K562 (cell line): ENCODE measurements at regions not wholly inside any gene's neighbourhood (a gene's known extent, or its start where the extent isn't known, plus 50 kb on each side); places are given as distances from the start of the nearest gene placed in this dataset.

Source experiments
- ATF7 ChIP-seq: fragments of 450-650 bp; IDR thresholded peaks from 2 replicates; pipeline ENCODE4 v1.7.1; 2014; ENCODE audit warnings: mild to moderate bottlenecking, moderate library complexity
- C11orf30 ChIP-seq: fragments of 450-650 bp; IDR thresholded peaks from 2 replicates; pipeline ENCODE4 v1.6.1; 2016; ENCODE audit warnings: low read depth, mild to moderate bottlenecking
- EP400 ChIP-seq: fragments of 450-650 bp; IDR thresholded peaks from 2 replicates; pipeline ENCODE4 v1.6.1; 2017; ENCODE audit warnings: antibody characterized with exemption, mild to moderate bottlenecking, moderate library complexity
- GATAD2A ChIP-seq: fragments of 450-650 bp; IDR thresholded peaks from 2 replicates; pipeline ENCODE4 v1.6.1; 2017
- GATAD2B ChIP-seq: fragments of 450-650 bp; IDR thresholded peaks from 2 replicates; pipeline ENCODE4 v1.6.1; 2017; ENCODE audit warnings: mild to moderate bottlenecking, borderline replicate concordance
- POLR2A ChIP-seq: fragments of 450-650 bp; conservative IDR thresholded peaks from 2 replicates; pipeline ENCODE4 v1.6.1; 2016
- POU5F1 ChIP-seq: fragments of 150-350 bp; IDR thresholded peaks from 2 replicates; pipeline ENCODE4 v1.6.1; 2014; ENCODE audit warnings: borderline replicate concordance, low read length, low read depth, mild to moderate bottlenecking; ENCODE audit not compliant: partially characterized antibody
- RAD21 ChIP-seq, 2 experiments: fragments of 250-450 bp in 1 of 2; fragments of 450-650 bp in 1 of 2; sonication (Bioruptor Pico) in 1 of 2; formaldehyde crosslinking in 1 of 2; IDR thresholded peaks in 1 of 2; conservative IDR thresholded peaks in 1 of 2; 2 replicates each; pipeline versions ENCODE4 v1.4.0 to v1.8.0; 2020 to 2022; ENCODE audit warnings: mild to moderate bottlenecking in 2 of 2, moderate library complexity in 1 of 2
- RBFOX2 ChIP-seq: fragments of 200-400 bp; formaldehyde crosslinking; IDR thresholded peaks from 2 replicates; pipeline ENCODE4 v1.6.1; 2017; ENCODE audit warnings: low read depth, mild to moderate bottlenecking, low read length, moderate library complexity
- SIN3B ChIP-seq: fragments of 450-650 bp; IDR thresholded peaks from 2 replicates; pipeline ENCODE4 v1.6.1; 2017; ENCODE audit warnings: low read depth, mild to moderate bottlenecking, moderate library complexity
- TBL1XR1 ChIP-seq, 2 experiments: IDR thresholded peaks; 2 replicates each; pipeline ENCODE4 v1.6.1; 2012; ENCODE audit warnings: improper control_type of control experiment in 2 of 2, low read length in 2 of 2, mild to moderate bottlenecking in 1 of 2
- ZFP30 ChIP-seq: fragments of 250-450 bp; sonication (Bioruptor Pico); IDR thresholded peaks from 2 replicates; pipeline ENCODE4 v1.8.0; 2022; ENCODE audit warnings: moderate library complexity, mild to moderate bottlenecking, inconsistent platforms, borderline replicate concordance
- ZFPM2 ChIP-seq: fragments of 250-450 bp; sonication (Bioruptor Pico); IDR thresholded peaks from 2 replicates; pipeline ENCODE4 v1.5.1; 2022; ENCODE audit warnings: mild to moderate bottlenecking
- ZNF174 ChIP-seq: fragments of 250-450 bp; sonication (Bioruptor Pico); IDR thresholded peaks from 2 replicates; pipeline ENCODE4 v1.4.0; 2020; ENCODE audit warnings: mild to moderate bottlenecking
- TF ChIP-seq, protein P1 (sequence below): sonication (generic); formaldehyde crosslinking; IDR thresholded peaks from 2 replicates; pipeline ENCODE4 v1.8.0; 2023; ENCODE audit warnings: mild to moderate bottlenecking, missing genetic modification reagents
- TF ChIP-seq, protein P2 (sequence below), 2 experiments: fragments of 450-650 bp; IDR thresholded peaks; 2 replicates each; pipeline ENCODE4 v1.6.1; 2018; ENCODE audit warnings: mild to moderate bottlenecking in 2 of 2, low read depth in 1 of 2; ENCODE audit not compliant: partially characterized antibody in 2 of 2
- TF ChIP-seq, protein P3 (sequence below): IDR thresholded peaks from 3 replicates; pipeline ENCODE4 v1.6.1; 2011; ENCODE audit warnings: borderline replicate concordance, mild to moderate bottlenecking; ENCODE audit not compliant: insufficient read length, insufficient read depth
- TF ChIP-seq, protein P4 (sequence below): fragments of 450-650 bp; formaldehyde crosslinking; IDR thresholded peaks from 2 replicates; pipeline ENCODE4 v1.4.0; 2022; ENCODE audit warnings: mild to moderate bottlenecking, moderate library complexity

DNA sequence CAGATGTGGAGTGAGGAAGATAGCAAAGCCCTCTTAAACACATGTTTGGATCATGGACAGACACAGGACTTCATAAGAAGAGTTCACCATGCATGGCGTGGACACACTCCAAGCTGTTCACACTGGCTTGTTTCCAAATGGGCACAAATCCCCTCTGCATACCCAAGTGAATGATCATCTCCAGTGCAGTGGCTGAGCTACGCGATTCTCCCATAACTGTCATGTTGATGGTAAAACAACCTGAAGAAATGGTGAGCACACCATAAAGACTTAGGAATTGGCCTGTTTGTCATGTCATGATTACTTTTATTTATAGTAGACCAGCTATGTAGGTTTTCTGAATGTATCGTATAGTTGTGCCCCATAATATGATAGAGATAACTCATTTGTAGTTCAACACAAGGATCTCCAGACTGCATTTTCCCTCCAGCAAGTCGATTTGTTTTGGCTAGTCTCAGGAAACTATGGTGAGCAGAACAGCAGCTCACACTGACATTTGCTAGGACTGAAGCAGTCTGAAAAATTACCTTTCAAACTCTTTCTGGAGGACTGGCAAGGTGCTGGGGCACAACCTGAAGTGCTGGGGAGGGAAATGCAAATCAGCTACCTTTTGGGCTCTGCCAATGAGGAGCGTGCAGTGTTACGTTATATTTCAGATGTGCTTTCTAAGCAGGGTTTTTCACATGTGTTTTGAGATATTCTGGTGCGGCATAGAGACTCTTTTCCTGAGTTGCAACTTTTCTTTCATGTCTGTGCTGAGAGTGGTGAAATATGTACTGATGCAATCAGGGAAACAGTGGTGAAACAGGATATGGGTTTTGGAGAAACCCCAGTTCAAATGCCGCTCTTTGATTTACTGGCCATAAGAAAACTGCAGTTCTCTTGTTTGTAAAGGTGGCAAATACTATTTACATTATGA is 629.6 kb upstream of the DPP6 start (continued):
- TF ChIP-seq, protein P1, sequence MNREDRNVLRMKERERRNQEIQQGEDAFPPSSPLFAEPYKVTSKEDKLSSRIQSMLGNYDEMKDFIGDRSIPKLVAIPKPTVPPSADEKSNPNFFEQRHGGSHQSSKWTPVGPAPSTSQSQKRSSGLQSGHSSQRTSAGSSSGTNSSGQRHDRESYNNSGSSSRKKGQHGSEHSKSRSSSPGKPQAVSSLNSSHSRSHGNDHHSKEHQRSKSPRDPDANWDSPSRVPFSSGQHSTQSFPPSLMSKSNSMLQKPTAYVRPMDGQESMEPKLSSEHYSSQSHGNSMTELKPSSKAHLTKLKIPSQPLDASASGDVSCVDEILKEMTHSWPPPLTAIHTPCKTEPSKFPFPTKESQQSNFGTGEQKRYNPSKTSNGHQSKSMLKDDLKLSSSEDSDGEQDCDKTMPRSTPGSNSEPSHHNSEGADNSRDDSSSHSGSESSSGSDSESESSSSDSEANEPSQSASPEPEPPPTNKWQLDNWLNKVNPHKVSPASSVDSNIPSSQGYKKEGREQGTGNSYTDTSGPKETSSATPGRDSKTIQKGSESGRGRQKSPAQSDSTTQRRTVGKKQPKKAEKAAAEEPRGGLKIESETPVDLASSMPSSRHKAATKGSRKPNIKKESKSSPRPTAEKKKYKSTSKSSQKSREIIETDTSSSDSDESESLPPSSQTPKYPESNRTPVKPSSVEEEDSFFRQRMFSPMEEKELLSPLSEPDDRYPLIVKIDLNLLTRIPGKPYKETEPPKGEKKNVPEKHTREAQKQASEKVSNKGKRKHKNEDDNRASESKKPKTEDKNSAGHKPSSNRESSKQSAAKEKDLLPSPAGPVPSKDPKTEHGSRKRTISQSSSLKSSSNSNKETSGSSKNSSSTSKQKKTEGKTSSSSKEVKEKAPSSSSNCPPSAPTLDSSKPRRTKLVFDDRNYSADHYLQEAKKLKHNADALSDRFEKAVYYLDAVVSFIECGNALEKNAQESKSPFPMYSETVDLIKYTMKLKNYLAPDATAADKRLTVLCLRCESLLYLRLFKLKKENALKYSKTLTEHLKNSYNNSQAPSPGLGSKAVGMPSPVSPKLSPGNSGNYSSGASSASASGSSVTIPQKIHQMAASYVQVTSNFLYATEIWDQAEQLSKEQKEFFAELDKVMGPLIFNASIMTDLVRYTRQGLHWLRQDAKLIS (CRISPR knock-in tag), result no peak
- TF ChIP-seq ZNF174 (CRISPR knock-in tag), result no peak
- peak; percentile 35; the same call in 1 of the 2 replicates for TF ChIP-seq RBFOX2
- TF ChIP-seq ZFPM2, result no peak
- peak; percentile 80 for TF ChIP-seq ATF7
- no peak for TF ChIP-seq GATAD2A
- TF ChIP-seq, protein P2, sequence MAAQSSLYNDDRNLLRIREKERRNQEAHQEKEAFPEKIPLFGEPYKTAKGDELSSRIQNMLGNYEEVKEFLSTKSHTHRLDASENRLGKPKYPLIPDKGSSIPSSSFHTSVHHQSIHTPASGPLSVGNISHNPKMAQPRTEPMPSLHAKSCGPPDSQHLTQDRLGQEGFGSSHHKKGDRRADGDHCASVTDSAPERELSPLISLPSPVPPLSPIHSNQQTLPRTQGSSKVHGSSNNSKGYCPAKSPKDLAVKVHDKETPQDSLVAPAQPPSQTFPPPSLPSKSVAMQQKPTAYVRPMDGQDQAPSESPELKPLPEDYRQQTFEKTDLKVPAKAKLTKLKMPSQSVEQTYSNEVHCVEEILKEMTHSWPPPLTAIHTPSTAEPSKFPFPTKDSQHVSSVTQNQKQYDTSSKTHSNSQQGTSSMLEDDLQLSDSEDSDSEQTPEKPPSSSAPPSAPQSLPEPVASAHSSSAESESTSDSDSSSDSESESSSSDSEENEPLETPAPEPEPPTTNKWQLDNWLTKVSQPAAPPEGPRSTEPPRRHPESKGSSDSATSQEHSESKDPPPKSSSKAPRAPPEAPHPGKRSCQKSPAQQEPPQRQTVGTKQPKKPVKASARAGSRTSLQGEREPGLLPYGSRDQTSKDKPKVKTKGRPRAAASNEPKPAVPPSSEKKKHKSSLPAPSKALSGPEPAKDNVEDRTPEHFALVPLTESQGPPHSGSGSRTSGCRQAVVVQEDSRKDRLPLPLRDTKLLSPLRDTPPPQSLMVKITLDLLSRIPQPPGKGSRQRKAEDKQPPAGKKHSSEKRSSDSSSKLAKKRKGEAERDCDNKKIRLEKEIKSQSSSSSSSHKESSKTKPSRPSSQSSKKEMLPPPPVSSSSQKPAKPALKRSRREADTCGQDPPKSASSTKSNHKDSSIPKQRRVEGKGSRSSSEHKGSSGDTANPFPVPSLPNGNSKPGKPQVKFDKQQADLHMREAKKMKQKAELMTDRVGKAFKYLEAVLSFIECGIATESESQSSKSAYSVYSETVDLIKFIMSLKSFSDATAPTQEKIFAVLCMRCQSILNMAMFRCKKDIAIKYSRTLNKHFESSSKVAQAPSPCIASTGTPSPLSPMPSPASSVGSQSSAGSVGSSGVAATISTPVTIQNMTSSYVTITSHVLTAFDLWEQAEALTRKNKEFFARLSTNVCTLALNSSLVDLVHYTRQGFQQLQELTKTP (IDR thresholded peaks at IDR 0.05; ENCODE audit: low read depth in 1 of 2, partially characterized antibody in 2 of 2), result peak in 1 of 2 experiments; percentile 31
- TF ChIP-seq, protein P3, sequence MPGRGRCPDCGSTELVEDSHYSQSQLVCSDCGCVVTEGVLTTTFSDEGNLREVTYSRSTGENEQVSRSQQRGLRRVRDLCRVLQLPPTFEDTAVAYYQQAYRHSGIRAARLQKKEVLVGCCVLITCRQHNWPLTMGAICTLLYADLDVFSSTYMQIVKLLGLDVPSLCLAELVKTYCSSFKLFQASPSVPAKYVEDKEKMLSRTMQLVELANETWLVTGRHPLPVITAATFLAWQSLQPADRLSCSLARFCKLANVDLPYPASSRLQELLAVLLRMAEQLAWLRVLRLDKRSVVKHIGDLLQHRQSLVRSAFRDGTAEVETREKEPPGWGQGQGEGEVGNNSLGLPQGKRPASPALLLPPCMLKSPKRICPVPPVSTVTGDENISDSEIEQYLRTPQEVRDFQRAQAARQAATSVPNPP, result no peak
- no peak for TF ChIP-seq ZFP30 (CRISPR knock-in tag)
- TF ChIP-seq GATAD2B, result no peak
- peak; percentile 41; the same call in 1 of the 2 replicates for TF ChIP-seq EP400
- no peak for TF ChIP-seq SIN3B
- TF ChIP-seq C11orf30, result peak; percentile 31; the same call in 1 of the 2 replicates
- no peak for TF ChIP-seq POU5F1
- no peak for TF ChIP-seq TBL1XR1 (IDR thresholded peaks at IDR 0.05; ENCODE audit: low read length in 2 of 2)
- peak in 1 of 2 experiments; percentile 11; a peak in 2 of 4 replicates for TF ChIP-seq RAD21 (CRISPR knock-in tag; conservative IDR thresholded peaks at IDR 0.05 in 1 of 2, IDR thresholded peaks at IDR 0.05 in 1 of 2)
- TF ChIP-seq POLR2A, result no peak
- TF ChIP-seq, protein P4, sequence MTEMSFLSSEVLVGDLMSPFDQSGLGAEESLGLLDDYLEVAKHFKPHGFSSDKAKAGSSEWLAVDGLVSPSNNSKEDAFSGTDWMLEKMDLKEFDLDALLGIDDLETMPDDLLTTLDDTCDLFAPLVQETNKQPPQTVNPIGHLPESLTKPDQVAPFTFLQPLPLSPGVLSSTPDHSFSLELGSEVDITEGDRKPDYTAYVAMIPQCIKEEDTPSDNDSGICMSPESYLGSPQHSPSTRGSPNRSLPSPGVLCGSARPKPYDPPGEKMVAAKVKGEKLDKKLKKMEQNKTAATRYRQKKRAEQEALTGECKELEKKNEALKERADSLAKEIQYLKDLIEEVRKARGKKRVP, result peak; percentile 98
